Suprapubic skin (tissue), 4 donors: ENCODE measurements at regions not wholly inside any gene's neighbourhood (a gene's known extent, or its start where the extent isn't known, plus 50 kb on each side); places are given as distances from the start of the nearest gene placed in this dataset.

Experiments used
- POLR2A ChIP-seq, 2 donors: fragments of 450-650 bp; IDR thresholded peaks; one replicate each; pipeline ENCODE4 v1.6.1; 2017; ENCODE audit warnings: antibody characterized with exemption in 2 of 2, mild to moderate bottlenecking in 2 of 2, moderate library complexity in 2 of 2
- POLR2AphosphoS5 ChIP-seq, 3 donors: sonication (generic); formaldehyde crosslinking; IDR thresholded peaks; one replicate each; pipeline ENCODE4 v1.6.1; 2017; ENCODE audit warnings: antibody characterized with exemption in 3 of 3
- TF ChIP-seq, protein P1 (sequence below), 2 donors: fragments of 200-600 bp in 1 of 2; fragments of 450-650 bp in 1 of 2; sonication (generic) in 1 of 2; IDR thresholded peaks; one replicate each; pipeline ENCODE4 v1.5.1; 2016 to 2019; ENCODE audit warnings: antibody characterized with exemption in 2 of 2, mild to moderate bottlenecking in 1 of 2, moderate library complexity in 1 of 2

DNA sequence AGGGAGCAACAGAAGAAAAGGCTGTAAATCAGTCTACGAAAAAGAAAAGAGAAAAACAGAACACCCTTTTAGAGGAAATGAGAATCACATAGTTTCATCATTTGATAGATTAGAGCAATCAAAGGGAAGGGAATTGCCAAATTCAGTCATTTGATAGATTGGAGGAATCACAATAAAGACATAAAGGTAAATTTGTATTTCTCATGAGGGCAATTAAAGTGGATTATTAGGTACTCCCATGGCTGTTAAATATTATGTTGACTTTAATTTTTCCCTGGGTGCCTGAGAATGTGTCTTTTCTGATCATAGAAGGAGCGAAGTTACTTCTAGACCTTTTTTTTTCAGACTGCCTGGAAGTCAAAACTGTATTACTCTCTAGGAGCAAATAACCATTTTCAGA lies 1145.7 kb downstream of the EPHA7 start:
- TF ChIP-seq, protein P1, sequence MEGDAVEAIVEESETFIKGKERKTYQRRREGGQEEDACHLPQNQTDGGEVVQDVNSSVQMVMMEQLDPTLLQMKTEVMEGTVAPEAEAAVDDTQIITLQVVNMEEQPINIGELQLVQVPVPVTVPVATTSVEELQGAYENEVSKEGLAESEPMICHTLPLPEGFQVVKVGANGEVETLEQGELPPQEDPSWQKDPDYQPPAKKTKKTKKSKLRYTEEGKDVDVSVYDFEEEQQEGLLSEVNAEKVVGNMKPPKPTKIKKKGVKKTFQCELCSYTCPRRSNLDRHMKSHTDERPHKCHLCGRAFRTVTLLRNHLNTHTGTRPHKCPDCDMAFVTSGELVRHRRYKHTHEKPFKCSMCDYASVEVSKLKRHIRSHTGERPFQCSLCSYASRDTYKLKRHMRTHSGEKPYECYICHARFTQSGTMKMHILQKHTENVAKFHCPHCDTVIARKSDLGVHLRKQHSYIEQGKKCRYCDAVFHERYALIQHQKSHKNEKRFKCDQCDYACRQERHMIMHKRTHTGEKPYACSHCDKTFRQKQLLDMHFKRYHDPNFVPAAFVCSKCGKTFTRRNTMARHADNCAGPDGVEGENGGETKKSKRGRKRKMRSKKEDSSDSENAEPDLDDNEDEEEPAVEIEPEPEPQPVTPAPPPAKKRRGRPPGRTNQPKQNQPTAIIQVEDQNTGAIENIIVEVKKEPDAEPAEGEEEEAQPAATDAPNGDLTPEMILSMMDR (IDR thresholded peaks at IDR 0.05): no peak
- no peak for TF ChIP-seq POLR2A (IDR thresholded peaks at IDR 0.05)
- TF ChIP-seq POLR2AphosphoS5 (IDR thresholded peaks at IDR 0.05): no peak
